HepG2 (cell line): ENCODE measurements at regions not wholly inside any gene's neighbourhood (a gene's known extent, or its start where the extent isn't known, plus 50 kb on each side); places are given as distances from the start of the nearest gene placed in this dataset.
A peak's percentile ranks its signal among the peaks of the same experiment; 100 is the strongest.

Experiments
- ATAC-seq: fragments of 200-7000 bp; cut with Tn5 transposase; 3 replicates; pipeline ENCODE4 v1.9.1; 2020; ENCODE audit warnings: mild to moderate bottlenecking, moderate library complexity
- BruUV-seq: library from RNA; stranded (reverse); fragments of 400-500 nt; replicated peaks from 2 replicates; lab custom pipeline; 2021; lab: Mats Ljungman, UMichigan
- CTCF ChIA-PET: fragments of 300-600 bp; formaldehyde crosslinking; extraction: SDS; loops from one replicate; lab custom pipeline; 2021; ENCODE audit warnings: low total read pairs, inconsistent platforms, low intra/inter-chr PET ratio; lab: Yijun Ruan, JAX
- POLR2A ChIA-PET: fragments of 350-600 bp; sonication (Branson Sonifier 250); formaldehyde crosslinking; loops from one replicate; lab custom pipeline; 2020; ENCODE audit warnings: antibody characterized with exemption, inconsistent platforms; lab: Yijun Ruan, JAX
- DNase-seq: peaks from one replicate; pipeline ENCODE4 v3.0.0-alpha.2; 2015; ENCODE audit warnings: low spot score
- FAIRE-seq: peaks from 3 replicates; lab custom pipeline; 2011; peaks lifted over from hg19 to GRCh38; lab: Jason Lieb, UNC
- H2AFZ ChIP-seq: one replicate; pipeline ENCODE4 v1.6.1; 2011; ENCODE audit warnings: low read length, inconsistent platforms
- H3K27ac ChIP-seq: fragments of 300-600 bp; 3 replicates; pipeline ENCODE4 v1.8.0; 2011; ENCODE audit warnings: mixed run types, mild to moderate bottlenecking, mixed read lengths, low read length, inconsistent platforms; ENCODE audit not compliant: insufficient read depth; ENCODE audit errors: extremely low read length
- H3K27me3 ChIP-seq, 2 experiments: fragments of 200-600 bp in 1 of 2; 2 replicates in 1 of 2; 3 replicates in 1 of 2; pipeline versions ENCODE4 v1.6.0 to v1.8.0; 2011; ENCODE audit warnings: low read length in 2 of 2, mild to moderate bottlenecking in 2 of 2, moderate library complexity in 2 of 2, inconsistent platforms in 1 of 2; ENCODE audit not compliant: insufficient read depth in 2 of 2, control insufficient read depth in 1 of 2
- H3K36me3 ChIP-seq, 2 experiments: fragments of 200-600 bp in 1 of 2; replicated peaks in 1 of 2; 2 replicates in 1 of 2; 3 replicates in 1 of 2; pipeline versions ENCODE4 v1.5.1 to v1.8.0; 2011; ENCODE audit warnings: low read length in 2 of 2, inconsistent platforms in 1 of 2; ENCODE audit not compliant: insufficient read depth in 2 of 2, control insufficient read depth in 1 of 2
- H3K4me1 ChIP-seq: 2 replicates; pipeline ENCODE4 v1.5.1; 2012; ENCODE audit warnings: low read length, inconsistent platforms; ENCODE audit not compliant: insufficient read depth
- H3K4me2 ChIP-seq: 2 replicates; pipeline ENCODE4 v1.6.0; 2011; ENCODE audit warnings: low read depth, low read length, inconsistent platforms
- H3K4me3 ChIP-seq, 3 experiments: fragments of 200-600 bp in 1 of 3; sonication (generic), shearing (Covaris generic) in 1 of 3; replicated peaks in 1 of 3; 2 replicates each; pipeline ENCODE4 v1.5.1; 2011 to 2016; ENCODE audit warnings: low read length in 3 of 3, inconsistent platforms in 2 of 3, low read depth in 2 of 3, mild to moderate bottlenecking in 2 of 3, control low read depth in 1 of 3, mixed read lengths in 1 of 3; ENCODE audit not compliant: insufficient read depth in 1 of 3
- H3K79me2 ChIP-seq: one replicate; pipeline ENCODE4 v1.6.1; 2011; ENCODE audit warnings: low read length, inconsistent platforms; ENCODE audit not compliant: insufficient read depth
- H3K9ac ChIP-seq: 2 replicates; pipeline ENCODE4 v1.6.0; 2011; ENCODE audit warnings: mild to moderate bottlenecking, low read depth, low read length, inconsistent platforms; ENCODE audit not compliant: insufficient read depth
- H3K9me3 ChIP-seq: 2 replicates; pipeline ENCODE4 v1.5.1; 2012; ENCODE audit warnings: mild to moderate bottlenecking, low read length
- H4K20me1 ChIP-seq: 2 replicates; pipeline ENCODE4 v1.6.0; 2011; ENCODE audit warnings: inconsistent platforms, mild to moderate bottlenecking, low read length, moderate library complexity; ENCODE audit not compliant: insufficient read depth
- CBX1 ChIP-seq: IDR thresholded peaks from one replicate; pipeline ENCODE4 v1.6.1; 2016; ENCODE audit warnings: antibody characterized with exemption, low read depth
- CC2D1A ChIP-seq: sonication (generic); formaldehyde crosslinking; IDR thresholded peaks from 2 replicates; pipeline ENCODE4 v1.8.1; 2023; ENCODE audit warnings: mild to moderate bottlenecking, missing genetic modification reagents
- FOXC1 ChIP-seq: sonication (generic); formaldehyde crosslinking; IDR thresholded peaks from 2 replicates; pipeline ENCODE4 v1.8.0; 2022; ENCODE audit warnings: mild to moderate bottlenecking, missing genetic modification reagents, borderline replicate concordance
- NR2F6 ChIP-seq, 2 experiments: IDR thresholded peaks; 2 replicates each; pipeline ENCODE4 v1.6.1; 2016; ENCODE audit warnings: antibody characterized with exemption in 1 of 2, mild to moderate bottlenecking in 1 of 2
- RBFOX2 ChIP-seq: fragments of 200-400 bp; formaldehyde crosslinking; IDR thresholded peaks from 2 replicates; pipeline ENCODE4 v1.6.1; 2017; ENCODE audit warnings: low read depth, mild to moderate bottlenecking, low read length
- SAP130 ChIP-seq: IDR thresholded peaks from 2 replicates; pipeline ENCODE4 v1.6.1; 2016; ENCODE audit warnings: low read depth
- TBL1XR1 ChIP-seq: fragments of 150-350 bp; IDR thresholded peaks from 2 replicates; pipeline ENCODE4 v1.6.1; 2014; ENCODE audit warnings: borderline replicate concordance, low read length; ENCODE audit not compliant: partially characterized antibody
- XRCC5 ChIP-seq: fragments of 200-400 bp; formaldehyde crosslinking; optimal IDR thresholded peaks from 2 replicates; pipeline ENCODE3; 2017; ENCODE audit warnings: mild to moderate bottlenecking, low read length
- ZKSCAN1 ChIP-seq: fragments of 150-350 bp; IDR thresholded peaks from 2 replicates; pipeline ENCODE4 v1.6.1; 2014; ENCODE audit warnings: low read length
- ZNF629 ChIP-seq: sonication (generic); formaldehyde crosslinking; conservative IDR thresholded peaks from 2 replicates; pipeline ENCODE4 v1.5.0; 2020; ENCODE audit warnings: missing genetic modification reagents
- ZNF644 ChIP-seq: IDR thresholded peaks from 2 replicates; pipeline ENCODE4 v1.6.1; 2016; ENCODE audit warnings: low read depth
- ZNF792 ChIP-seq: IDR thresholded peaks from 2 replicates; pipeline ENCODE4 v1.6.1; 2016
- WGBS: methylation state at CpG from one replicate; pipeline ENCODE4 v1.1.6; 2017; ENCODE audit warnings: low lambda C conversion rate; 5-methylcytosine and 5-hydroxymethylcytosine counted together
- in situ Hi-C: cut with HindIII; loops from 2 replicates; pipeline ENCODE4 v1.10.0; 2017; ENCODE audit warnings: low pct_unique_long_range_greater_than_20kb; ENCODE audit not compliant: extremely low pct_ligation_motif_present
- intact Hi-C: fragments of 100-400 bp; cut with micrococcal nuclease; formaldehyde crosslinking; loops from one replicate; pipeline ENCODE4 v1.10.0; 2022; ENCODE audit not compliant: unreplicated experiment
- TF ChIP-seq, protein P1 (sequence below): sonication (generic); formaldehyde crosslinking; IDR thresholded peaks from 2 replicates; pipeline ENCODE4 v1.4.0; 2020; ENCODE audit warnings: missing genetic modification reagents
- TF ChIP-seq, protein P2 (sequence below): sonication (generic); formaldehyde crosslinking; conservative IDR thresholded peaks from 2 replicates; pipeline ENCODE4 v1.5.0; 2020; ENCODE audit warnings: missing genetic modification reagents
- TF ChIP-seq, protein P3 (sequence below): sonication (generic); formaldehyde crosslinking; IDR thresholded peaks from 2 replicates; pipeline ENCODE4 v1.4.0; 2020; ENCODE audit warnings: mild to moderate bottlenecking, missing genetic modification reagents

- Histone ChIP-seq H2AFZ (no peak overlapping the region), H3K27me3 (peaks cover 0 to 5% of the 10 kb centered on the region in 2 experiments; a peak in 1 of 5 replicates), H4K20me1 (no peaks in the 10 kb centered on the region), H3K79me2 (no peaks in the 10 kb centered on the region), H3K27ac (no peak overlapping the region), H3K9ac (no peak overlapping the region), H3K36me3 (no peaks in the 10 kb centered on the region), H3K4me1 (no peaks in the 10 kb centered on the region), H3K9me3 (no peaks in the 10 kb centered on the region), H3K4me3 (no peak overlapping the region), H3K4me2 (no peak overlapping the region)
- TF ChIP-seq ZNF644 (CRISPR knock-in tag), result no peak
- TF ChIP-seq ZNF629 (CRISPR knock-in tag), result peak; percentile 57; the same call in 1 of the 2 replicates
- ChIA-PET CTCF (no interaction called here), POLR2A (no interaction called here)
- ATAC-seq, result no peak
- no TSS peak for BruUV-seq
- intact Hi-C loops, result no loop called here
- WGBS, result 7% methylated on average over 4 of the region's 4 CpGs
- no peak for DNase-seq
- no peak for FAIRE-seq
- in situ Hi-C loops, result no loop called here
Measured at GRCh38 chr17:55561973-55562495, 50.8 kb upstream of the SMIM36 start.

- Histone ChIP-seq H3K27me3 (0 out of 5 replicates have a peak, but pooled peaks cover 0 to 5% of the 10 kb centered on the region in 2 experiments), H3K9ac (no peak overlapping the region), H3K4me1 (no peaks in the 10 kb centered on the region), H2AFZ (no peak overlapping the region), H3K4me3 (no peak overlapping the region), H3K9me3 (no peaks in the 10 kb centered on the region), H3K4me2 (no peak overlapping the region), H3K27ac (no peak overlapping the region), H3K36me3 (no peaks in the 10 kb centered on the region), H4K20me1 (no peaks in the 10 kb centered on the region), H3K79me2 (no peaks in the 10 kb centered on the region)
- DNase-seq, result no peak
- in situ Hi-C loops (no loop called here), intact Hi-C loops (no loop called here)
- ATAC-seq, result no peak
- 68% methylated on average over 22 of the region's 26 CpGs for WGBS
- no TSS peak for BruUV-seq
- ChIA-PET CTCF (no interaction called here), POLR2A (no interaction called here)
- FAIRE-seq, result no peak
- TF ChIP-seq NR2F6 (IDR thresholded peaks at IDR 0.05) (no peak), NR2F6 (CRISPR knock-in tag; IDR thresholded peaks at IDR 0.05) (no peak), ZKSCAN1 (no peak), XRCC5 (no peak), TBL1XR1 (no peak), FOXC1 (CRISPR knock-in tag) (no peak), CC2D1A (CRISPR knock-in tag) (no peak), SAP130 (CRISPR knock-in tag) (no peak), CBX1 (no peak), ZNF792 (CRISPR knock-in tag) (no peak), RBFOX2 (no peak)
- TF ChIP-seq, protein P1, sequence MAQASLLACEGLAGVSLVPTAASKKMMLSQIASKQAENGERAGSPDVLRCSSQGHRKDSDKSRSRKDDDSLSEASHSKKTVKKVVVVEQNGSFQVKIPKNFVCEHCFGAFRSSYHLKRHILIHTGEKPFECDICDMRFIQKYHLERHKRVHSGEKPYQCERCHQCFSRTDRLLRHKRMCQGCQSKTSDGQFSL (CRISPR knock-in tag), result no peak
- TF ChIP-seq, protein P2, sequence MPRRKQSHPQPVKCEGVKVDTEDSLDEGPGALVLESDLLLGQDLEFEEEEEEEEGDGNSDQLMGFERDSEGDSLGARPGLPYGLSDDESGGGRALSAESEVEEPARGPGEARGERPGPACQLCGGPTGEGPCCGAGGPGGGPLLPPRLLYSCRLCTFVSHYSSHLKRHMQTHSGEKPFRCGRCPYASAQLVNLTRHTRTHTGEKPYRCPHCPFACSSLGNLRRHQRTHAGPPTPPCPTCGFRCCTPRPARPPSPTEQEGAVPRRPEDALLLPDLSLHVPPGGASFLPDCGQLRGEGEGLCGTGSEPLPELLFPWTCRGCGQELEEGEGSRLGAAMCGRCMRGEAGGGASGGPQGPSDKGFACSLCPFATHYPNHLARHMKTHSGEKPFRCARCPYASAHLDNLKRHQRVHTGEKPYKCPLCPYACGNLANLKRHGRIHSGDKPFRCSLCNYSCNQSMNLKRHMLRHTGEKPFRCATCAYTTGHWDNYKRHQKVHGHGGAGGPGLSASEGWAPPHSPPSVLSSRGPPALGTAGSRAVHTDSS (CRISPR knock-in tag), result no peak
- TF ChIP-seq, protein P3, sequence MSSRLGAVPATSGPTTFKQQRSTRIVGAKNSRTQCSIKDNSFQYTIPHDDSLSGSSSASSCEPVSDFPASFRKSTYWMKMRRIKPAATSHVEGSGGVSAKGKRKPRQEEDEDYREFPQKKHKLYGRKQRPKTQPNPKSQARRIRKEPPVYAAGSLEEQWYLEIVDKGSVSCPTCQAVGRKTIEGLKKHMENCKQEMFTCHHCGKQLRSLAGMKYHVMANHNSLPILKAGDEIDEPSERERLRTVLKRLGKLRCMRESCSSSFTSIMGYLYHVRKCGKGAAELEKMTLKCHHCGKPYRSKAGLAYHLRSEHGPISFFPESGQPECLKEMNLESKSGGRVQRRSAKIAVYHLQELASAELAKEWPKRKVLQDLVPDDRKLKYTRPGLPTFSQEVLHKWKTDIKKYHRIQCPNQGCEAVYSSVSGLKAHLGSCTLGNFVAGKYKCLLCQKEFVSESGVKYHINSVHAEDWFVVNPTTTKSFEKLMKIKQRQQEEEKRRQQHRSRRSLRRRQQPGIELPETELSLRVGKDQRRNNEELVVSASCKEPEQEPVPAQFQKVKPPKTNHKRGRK, result no peak
Measured at GRCh38 chr17:55561316-55561972, 50.2 kb upstream of the SMIM36 start.
